H9 (cell line): ENCODE measurements at regions not wholly inside any gene's neighbourhood (a gene's known extent, or its start where the extent isn't known, plus 50 kb on each side); places are given as distances from the start of the nearest gene placed in this dataset.

Experiments used
- DNase-seq: peaks from one replicate; pipeline ENCODE4 v3.0.0-alpha.2; 2017
- H2AFZ ChIP-seq: one replicate; pipeline ENCODE4 v1.6.1; 2013; ENCODE audit warnings: mild to moderate bottlenecking, low read length, control low read depth, moderate library complexity
- H2AK5ac ChIP-seq: 2 replicates; pipeline ENCODE4 v1.6.1; 2013; ENCODE audit warnings: low read length, control low read depth, mixed read lengths; ENCODE audit not compliant: insufficient read length
- H2BK120ac ChIP-seq: one replicate; pipeline ENCODE4 v1.6.1; 2013; ENCODE audit warnings: low read depth, mild to moderate bottlenecking, low read length, control low read depth, inconsistent platforms; ENCODE audit not compliant: poor library complexity, severe bottlenecking
- H2BK12ac ChIP-seq: 2 replicates; pipeline ENCODE4 v1.6.1; 2013; ENCODE audit warnings: low read length, control low read depth, mixed read lengths, low read depth; ENCODE audit not compliant: insufficient read length
- H2BK15ac ChIP-seq: 2 replicates; pipeline ENCODE4 v1.6.1; 2013; ENCODE audit warnings: low read depth, low read length, control low read depth
- H2BK20ac ChIP-seq: one replicate; pipeline ENCODE4 v1.6.1; 2013; ENCODE audit warnings: low read depth, mild to moderate bottlenecking, low read length, control low read depth, inconsistent platforms; ENCODE audit not compliant: poor library complexity, severe bottlenecking
- H2BK5ac ChIP-seq: 2 replicates; pipeline ENCODE4 v1.6.1; 2013; ENCODE audit warnings: low read length, control low read depth, mixed read lengths; ENCODE audit not compliant: insufficient read length
- H3K14ac ChIP-seq: 2 replicates; pipeline ENCODE4 v1.6.1; 2013; ENCODE audit warnings: low read length, control low read depth; ENCODE audit not compliant: insufficient read depth
- H3K18ac ChIP-seq: 2 replicates; pipeline ENCODE4 v1.6.1; 2013; ENCODE audit warnings: low read depth, mild to moderate bottlenecking, mixed read lengths, low read length, control low read depth; ENCODE audit not compliant: insufficient read length
- H3K23ac ChIP-seq: 2 replicates; pipeline ENCODE4 v1.6.1; 2013; ENCODE audit warnings: low read length, control low read depth, mixed read lengths, low read depth; ENCODE audit not compliant: insufficient read length
- H3K23me2 ChIP-seq: 2 replicates; pipeline ENCODE4 v1.6.1; 2013; ENCODE audit warnings: low read depth, mild to moderate bottlenecking, mixed read lengths, low read length, control low read depth; ENCODE audit not compliant: insufficient read length, poor library complexity, severe bottlenecking
- H3K27ac ChIP-seq: 2 replicates; pipeline ENCODE4 v1.5.1; 2013; ENCODE audit warnings: low read length, control low read depth, mixed read lengths, low read depth; ENCODE audit not compliant: insufficient read length
- H3K27me3 ChIP-seq: 2 replicates; pipeline ENCODE4 v1.6.1; 2013; ENCODE audit warnings: low read length, control low read depth, inconsistent platforms; ENCODE audit not compliant: insufficient read depth
- H3K4ac ChIP-seq: 2 replicates; pipeline ENCODE4 v1.6.1; 2013; ENCODE audit warnings: low read depth, mild to moderate bottlenecking, control low read depth, inconsistent platforms, low read length, moderate library complexity
- H3K4me1 ChIP-seq: 2 replicates; pipeline ENCODE4 v1.6.1; 2013; ENCODE audit warnings: low read length, control low read depth, inconsistent platforms; ENCODE audit not compliant: insufficient read depth
- H3K4me2 ChIP-seq: 2 replicates; pipeline ENCODE4 v1.6.1; 2013; ENCODE audit warnings: low read length, control low read depth, mixed read lengths; ENCODE audit not compliant: insufficient read length, insufficient read depth
- H3K56ac ChIP-seq: 2 replicates; pipeline ENCODE4 v1.6.1; 2013; ENCODE audit warnings: low read depth, mild to moderate bottlenecking, mixed read lengths, low read length, control low read depth; ENCODE audit not compliant: insufficient read length
- H3K79me1 ChIP-seq: 2 replicates; pipeline ENCODE4 v1.6.1; 2013; ENCODE audit warnings: low read depth, mild to moderate bottlenecking, moderate library complexity, low read length, control low read depth, inconsistent platforms; ENCODE audit not compliant: insufficient read depth, poor library complexity, severe bottlenecking
- H3K79me2 ChIP-seq: 2 replicates; pipeline ENCODE4 v1.6.1; 2013; ENCODE audit warnings: low read length, control low read depth, inconsistent platforms; ENCODE audit not compliant: insufficient read depth
- H3K9ac ChIP-seq: 2 replicates; pipeline ENCODE4 v1.6.1; 2013; ENCODE audit warnings: low read length, control low read depth, mixed read lengths; ENCODE audit not compliant: insufficient read length; ENCODE audit errors: extremely low read depth
- H3K9me3 ChIP-seq: one replicate; pipeline ENCODE4 v1.6.1; 2013; ENCODE audit warnings: low read depth, low read length, inconsistent platforms; ENCODE audit not compliant: control insufficient read depth
- H3T11ph ChIP-seq: one replicate; pipeline ENCODE4 v1.6.1; 2013; ENCODE audit warnings: mild to moderate bottlenecking, low read length, control low read depth, inconsistent platforms
- H4K20me1 ChIP-seq: one replicate; pipeline ENCODE4 v1.6.1; 2013; ENCODE audit not compliant: control insufficient read depth, insufficient read length, insufficient read depth
- H4K5ac ChIP-seq: 2 replicates; pipeline ENCODE4 v1.6.1; 2013; ENCODE audit warnings: low read depth, mild to moderate bottlenecking, mixed read lengths, low read length, control low read depth; ENCODE audit not compliant: insufficient read length
- H4K8ac ChIP-seq: replicated peaks from 2 replicates; pipeline ENCODE4 v1.6.1; 2013; ENCODE audit warnings: low read length, control low read depth, mixed read lengths, low read depth; ENCODE audit not compliant: insufficient read length
- H4K91ac ChIP-seq: 2 replicates; pipeline ENCODE4 v1.6.1; 2013; ENCODE audit warnings: low read depth, mild to moderate bottlenecking, moderate library complexity, mixed read lengths, low read length, control low read depth; ENCODE audit not compliant: insufficient read length
- H3K27ac Mint-ChIP-seq, 3 experiments: 2 replicates in 2 of 3; 3 replicates in 1 of 3; pipeline ENCODE4 v1.8.0; 2020 to 2021; ENCODE audit warnings: mixed read lengths in 3 of 3, mild to moderate bottlenecking in 1 of 3, moderate library complexity in 1 of 3
- H3K27me3 Mint-ChIP-seq: 2 replicates; pipeline ENCODE4 v1.8.0; 2021; ENCODE audit warnings: low read depth, mild to moderate bottlenecking, moderate library complexity, mixed read lengths
- H3K36me3 Mint-ChIP-seq, 3 experiments: 2 replicates in 2 of 3; 3 replicates in 1 of 3; pipeline ENCODE4 v1.8.0; 2020 to 2021; ENCODE audit warnings: low read depth in 3 of 3, mixed read lengths in 3 of 3; ENCODE audit not compliant: insufficient read depth in 1 of 3
- H3K4me1 Mint-ChIP-seq, 2 experiments: 2 replicates each; pipeline ENCODE4 v1.8.0; 2020; ENCODE audit warnings: mixed read lengths in 2 of 2
- H3K4me3 Mint-ChIP-seq, 2 experiments: 2 replicates in 1 of 2; 3 replicates in 1 of 2; pipeline ENCODE4 v1.8.0; 2020 to 2021; ENCODE audit warnings: mild to moderate bottlenecking in 2 of 2, mixed read lengths in 2 of 2, moderate library complexity in 1 of 2
- H3K9me3 Mint-ChIP-seq, 2 experiments: 2 replicates in 1 of 2; 3 replicates in 1 of 2; pipeline ENCODE4 v1.8.0; 2020; ENCODE audit warnings: mild to moderate bottlenecking in 2 of 2, mixed read lengths in 2 of 2, moderate library complexity in 1 of 2
- CTCF ChIP-seq: fragments of 200-600 bp; sonication (generic); conservative IDR thresholded peaks from 3 replicates; pipeline ENCODE4 v1.8.0; 2021; ENCODE audit warnings: antibody characterized with exemption, mild to moderate bottlenecking
- WGBS: extraction: QIAGEN DNeasy Blood & Tissue Kit; methylation state at CpG from one replicate; pipeline ENCODE4 v1.1.7; 2013; ENCODE audit warnings: missing lambda C conversion rate, low lambda C conversion rate, mixed read lengths; ENCODE audit not compliant: insufficient read length; ENCODE audit errors: extremely low coverage; 5-methylcytosine and 5-hydroxymethylcytosine counted together

- no CpG with 5 or more reads among the region's 1 CpG for WGBS
- H3K4ac ChIP-seq = no peak overlapping the region
- no peak overlapping the region for H2BK15ac ChIP-seq
- Mint-ChIP-seq H3K9me3 (no peaks in the 10 kb centered on the region), H3K4me3 (no peak overlapping the region), H3K27ac (no peak overlapping the region), H3K27me3 (no peaks in the 10 kb centered on the region), H3K4me1 (peaks cover 5 to 20% of the 10 kb centered on the region in 2 experiments), H3K36me3 (no peaks in the 10 kb centered on the region; a peak in 1 of 7 replicates)
- H3K23me2 ChIP-seq = no peaks in the 10 kb centered on the region
- TF ChIP-seq CTCF = no peak
- H2BK12ac ChIP-seq = no peak overlapping the region
- H3T11ph ChIP-seq = no peak overlapping the region
- H3K9ac ChIP-seq = no peak overlapping the region
- no peaks in the 10 kb centered on the region for H3K79me2 ChIP-seq
- H3K79me1 ChIP-seq = no peaks in the 10 kb centered on the region
- no peak overlapping the region for H2BK120ac ChIP-seq
- H4K8ac ChIP-seq = no peak overlapping the region
- H3K4me1 ChIP-seq = no peaks in the 10 kb centered on the region
- H2AFZ ChIP-seq = no peak overlapping the region
- H4K5ac ChIP-seq = no peak overlapping the region
- H3K9me3 ChIP-seq = no peaks in the 10 kb centered on the region
- H2BK5ac ChIP-seq = no peak overlapping the region
- H4K91ac ChIP-seq = no peak overlapping the region
- H3K27me3 ChIP-seq = no peaks in the 10 kb centered on the region
- no peak overlapping the region for H3K56ac ChIP-seq
- H3K23ac ChIP-seq = no peak overlapping the region
- H2AK5ac ChIP-seq = no peak overlapping the region
- no peaks in the 10 kb centered on the region for H4K20me1 ChIP-seq
- no peak overlapping the region for H3K27ac ChIP-seq
- no peak for DNase-seq
- no peak overlapping the region for H3K18ac ChIP-seq
- H3K4me2 ChIP-seq = no peak overlapping the region
- H3K14ac ChIP-seq = no peak overlapping the region
- H2BK20ac ChIP-seq = no peak overlapping the region
Measured at GRCh38 chr4:81353861-81354260, 117.8 kb downstream of the RASGEF1B start.
